ENCODE measurements at regions not wholly inside any gene's neighbourhood (a gene's known extent, or its start where the extent isn't known, plus 50 kb on each side); places are given as distances from the start of the nearest gene placed in this dataset.

DNA sequence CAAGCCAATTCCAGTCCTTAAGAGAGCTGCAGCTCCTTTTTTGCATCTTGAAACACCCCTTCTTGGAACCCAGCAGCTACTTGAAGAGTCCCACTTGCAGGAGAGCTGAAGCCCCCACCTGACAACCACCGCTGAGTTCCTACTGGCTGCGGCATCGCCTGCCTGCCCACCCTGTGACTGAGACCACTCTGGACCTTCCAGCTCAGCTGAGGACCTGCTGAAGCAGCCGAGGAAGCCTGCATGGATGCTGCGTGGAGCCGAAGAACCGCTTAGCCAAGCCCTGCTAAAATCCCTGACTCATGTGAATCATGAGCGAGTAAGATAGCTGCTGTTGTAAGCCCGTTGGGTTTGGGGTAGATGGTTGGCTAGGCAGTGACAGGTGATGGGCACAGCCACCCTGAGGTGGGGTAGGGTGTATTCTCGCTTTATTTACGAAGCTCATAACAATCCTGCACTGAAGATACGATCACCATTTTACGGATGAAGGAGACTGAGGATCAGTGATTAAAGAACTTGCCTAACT is 78.4 kb downstream of the INHBB start:
- TF ChIP-seq JUND (IDR thresholded peaks at IDR 0.05; ENCODE audit: low read depth, low read length) (no peak), WRNIP1 (IDR thresholded peaks at IDR 0.05; ENCODE audit: borderline replicate concordance, low read depth, low read length) (no peak), ETV6 (conservative IDR thresholded peaks at IDR 0.05 in 1 of 2, IDR thresholded peaks at IDR 0.05 in 1 of 2; ENCODE audit: borderline replicate concordance in 1 of 2, low read depth in 1 of 2) (no peak), TAF1 (IDR thresholded peaks at IDR 0.05; ENCODE audit: borderline replicate concordance, low read depth, low read length) (no peak), ZNF384 (IDR thresholded peaks at IDR 0.05; ENCODE audit: borderline replicate concordance, low read depth, low read length) (no peak), NR2C2 (IDR thresholded peaks at IDR 0.05; ENCODE audit: borderline replicate concordance, control insufficient read depth, insufficient read length, low read depth) (no peak), RAD21 (IDR thresholded peaks at IDR 0.05; ENCODE audit: insufficient read depth, low read depth, low read length) (no peak), POLR2AphosphoS5 (IDR thresholded peaks at IDR 0.05; ENCODE audit: low read length) (no peak), POLR2A (IDR thresholded peaks at IDR 0.05; ENCODE audit: low read depth, low read length) (no peak)
- TF ChIP-seq, protein P1, sequence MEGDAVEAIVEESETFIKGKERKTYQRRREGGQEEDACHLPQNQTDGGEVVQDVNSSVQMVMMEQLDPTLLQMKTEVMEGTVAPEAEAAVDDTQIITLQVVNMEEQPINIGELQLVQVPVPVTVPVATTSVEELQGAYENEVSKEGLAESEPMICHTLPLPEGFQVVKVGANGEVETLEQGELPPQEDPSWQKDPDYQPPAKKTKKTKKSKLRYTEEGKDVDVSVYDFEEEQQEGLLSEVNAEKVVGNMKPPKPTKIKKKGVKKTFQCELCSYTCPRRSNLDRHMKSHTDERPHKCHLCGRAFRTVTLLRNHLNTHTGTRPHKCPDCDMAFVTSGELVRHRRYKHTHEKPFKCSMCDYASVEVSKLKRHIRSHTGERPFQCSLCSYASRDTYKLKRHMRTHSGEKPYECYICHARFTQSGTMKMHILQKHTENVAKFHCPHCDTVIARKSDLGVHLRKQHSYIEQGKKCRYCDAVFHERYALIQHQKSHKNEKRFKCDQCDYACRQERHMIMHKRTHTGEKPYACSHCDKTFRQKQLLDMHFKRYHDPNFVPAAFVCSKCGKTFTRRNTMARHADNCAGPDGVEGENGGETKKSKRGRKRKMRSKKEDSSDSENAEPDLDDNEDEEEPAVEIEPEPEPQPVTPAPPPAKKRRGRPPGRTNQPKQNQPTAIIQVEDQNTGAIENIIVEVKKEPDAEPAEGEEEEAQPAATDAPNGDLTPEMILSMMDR (IDR thresholded peaks at IDR 0.05 in 2 of 3, conservative IDR thresholded peaks at IDR 0.05 in 1 of 3; ENCODE audit: control insufficient read depth in 2 of 3, extremely low read depth in 1 of 3, insufficient read depth in 1 of 3, low read depth in 3 of 3, low read length in 3 of 3) = no peak
- TF ChIP-seq, protein P2, sequence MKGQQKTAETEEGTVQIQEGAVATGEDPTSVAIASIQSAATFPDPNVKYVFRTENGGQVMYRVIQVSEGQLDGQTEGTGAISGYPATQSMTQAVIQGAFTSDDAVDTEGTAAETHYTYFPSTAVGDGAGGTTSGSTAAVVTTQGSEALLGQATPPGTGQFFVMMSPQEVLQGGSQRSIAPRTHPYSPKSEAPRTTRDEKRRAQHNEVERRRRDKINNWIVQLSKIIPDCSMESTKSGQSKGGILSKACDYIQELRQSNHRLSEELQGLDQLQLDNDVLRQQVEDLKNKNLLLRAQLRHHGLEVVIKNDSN (IDR thresholded peaks at IDR 0.05; ENCODE audit: borderline replicate concordance, extremely low read length, insufficient read depth, low read depth, low read length) = no peak

Data from GM12878 (cell line).